Activated CD8-positive, alpha-beta memory T cell treated with anti-CD3 and anti-CD28 coated beads for 24 hours (primary cell): ENCODE measurements at regions not wholly inside any gene's neighbourhood (a gene's known extent, or its start where the extent isn't known, plus 50 kb on each side); places are given as distances from the start of the nearest gene placed in this dataset.

Experiments
- DNase-seq: peaks from one replicate; pipeline ENCODE4 v3.0.0-alpha.2; 2020

DNA sequence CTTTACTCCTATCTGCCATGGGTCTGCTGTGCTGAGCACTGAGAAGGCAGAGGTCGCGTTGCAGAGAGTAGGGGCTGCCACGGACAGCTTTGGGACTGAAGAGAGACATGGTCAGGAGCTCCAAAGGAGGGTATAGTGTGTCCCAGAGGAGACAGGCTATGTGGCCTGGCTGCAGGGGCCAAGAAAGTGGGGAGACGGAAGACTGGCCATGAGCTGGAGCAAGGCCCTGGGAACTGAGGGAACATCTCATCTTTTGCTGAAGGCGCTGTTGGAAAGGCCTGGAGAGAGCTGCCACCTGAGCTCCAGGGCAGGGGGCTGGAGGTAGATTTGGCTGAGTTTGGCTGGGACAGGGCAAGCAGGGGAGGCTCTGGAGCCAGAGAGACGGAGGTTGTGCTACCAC lies 55.8 kb upstream of the AJAP1 start:
- no peak for DNase-seq

DNA sequence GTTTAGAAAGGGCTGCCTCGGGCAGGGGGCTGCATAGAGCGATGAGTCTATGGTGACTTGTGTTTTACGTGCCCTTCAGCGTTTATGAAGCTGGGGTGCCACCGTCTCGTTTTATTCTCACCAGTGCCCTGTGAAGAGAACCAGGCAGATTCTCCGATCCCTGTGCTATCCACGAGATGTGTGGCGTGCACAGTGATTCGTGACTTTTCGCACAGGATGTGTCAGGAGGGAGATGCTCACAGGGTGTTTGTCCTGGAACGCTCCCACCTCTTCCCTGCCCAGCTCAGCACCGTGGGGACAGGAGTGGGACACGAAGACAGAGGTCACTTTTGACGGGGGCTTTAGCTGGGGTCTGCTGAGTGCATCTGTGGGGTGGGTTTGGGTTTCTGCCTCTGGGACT lies 54.9 kb upstream of the AJAP1 start:
- peak; percentile 26 for DNase-seq

DNA sequence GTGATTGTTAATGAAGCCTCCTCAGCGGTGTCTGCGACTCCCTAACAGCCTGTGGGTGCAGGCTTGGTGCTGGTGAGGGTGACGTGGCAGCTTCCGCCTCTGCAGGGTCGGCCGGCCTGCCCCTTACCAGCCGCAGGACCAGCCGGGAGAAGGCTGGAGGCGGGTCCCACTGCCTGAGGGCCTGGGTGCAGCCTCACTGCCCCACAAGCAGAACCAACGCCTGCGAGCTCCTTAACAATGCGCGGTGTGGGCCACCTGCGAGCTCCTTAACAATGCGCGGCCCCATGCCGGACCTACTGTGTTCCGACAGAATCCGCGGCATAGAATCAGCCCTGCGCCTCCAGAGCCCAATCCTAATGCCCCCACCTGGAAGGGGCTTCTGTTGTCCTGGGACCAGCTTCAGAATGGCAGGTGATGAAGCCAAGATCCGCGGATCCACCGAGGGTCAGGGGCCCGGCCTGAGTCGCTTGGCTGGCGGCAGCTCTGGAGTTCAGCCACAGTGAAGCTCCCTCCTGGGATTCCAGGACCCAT lies 54.4 kb upstream of the AJAP1 start:
- DNase-seq, result peak; percentile 40

DNA sequence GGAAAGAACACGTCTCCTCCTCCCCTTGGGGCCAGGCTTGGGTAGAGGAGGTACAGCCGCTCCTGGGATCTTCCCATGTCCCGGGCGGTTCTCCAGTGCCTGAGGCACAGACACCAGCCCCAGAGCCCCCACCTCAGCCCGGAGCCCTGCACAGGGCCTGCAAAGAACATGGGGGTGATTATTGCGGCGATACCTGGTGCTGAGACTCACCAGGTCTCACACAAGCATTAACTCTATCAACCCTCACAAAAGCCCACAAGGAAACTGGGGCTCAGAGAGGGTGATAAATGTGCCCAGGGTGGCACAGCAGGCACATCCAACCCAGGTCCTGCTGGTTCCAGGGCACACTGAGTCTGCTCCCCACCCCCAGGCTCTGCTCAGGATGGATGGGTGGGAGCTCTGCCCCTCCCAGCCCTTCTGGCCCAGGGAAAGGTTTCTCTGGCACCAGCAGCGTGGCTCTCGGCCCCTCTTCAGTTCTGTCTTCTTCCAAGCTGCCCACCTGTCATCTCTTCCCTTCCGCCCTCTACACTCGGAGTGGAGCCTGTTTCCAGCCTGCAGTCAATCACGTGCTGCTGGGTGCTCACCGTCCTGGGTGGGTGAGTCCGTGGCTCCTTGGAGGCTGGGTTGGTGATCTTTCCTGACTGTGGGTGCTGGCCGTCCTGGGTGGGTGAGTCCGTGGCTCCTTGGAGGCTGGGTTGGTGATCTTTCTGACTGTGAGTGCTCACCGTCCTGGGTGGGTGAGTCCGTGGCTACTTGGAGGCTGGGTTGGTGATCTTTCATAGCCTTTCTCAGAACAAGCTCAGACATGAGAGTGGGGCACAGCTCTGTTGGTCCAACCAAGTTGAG lies 53.6 kb upstream of the AJAP1 start:
- DNase-seq, result peak; percentile 13

DNA sequence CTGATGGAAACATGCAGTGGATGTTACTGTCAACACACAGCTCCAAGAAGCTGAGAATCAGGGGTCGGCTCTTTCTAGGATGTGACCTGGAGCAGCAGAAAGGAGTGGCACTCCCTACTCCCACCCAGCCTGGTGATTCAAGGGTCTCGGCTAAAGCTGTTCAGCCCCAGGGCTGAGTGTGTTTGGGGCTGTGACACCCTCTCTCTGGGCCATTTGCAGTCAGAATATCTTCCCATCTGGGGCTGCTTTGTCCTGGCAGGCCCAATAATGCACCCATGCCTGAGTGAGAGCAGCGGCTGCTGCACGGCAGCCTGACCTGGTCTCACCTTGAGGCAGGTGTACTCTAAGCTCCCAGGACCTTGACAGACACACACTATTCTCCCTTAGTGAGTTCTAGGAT lies 52.5 kb upstream of the AJAP1 start:
- peak; percentile 5 for DNase-seq

DNA sequence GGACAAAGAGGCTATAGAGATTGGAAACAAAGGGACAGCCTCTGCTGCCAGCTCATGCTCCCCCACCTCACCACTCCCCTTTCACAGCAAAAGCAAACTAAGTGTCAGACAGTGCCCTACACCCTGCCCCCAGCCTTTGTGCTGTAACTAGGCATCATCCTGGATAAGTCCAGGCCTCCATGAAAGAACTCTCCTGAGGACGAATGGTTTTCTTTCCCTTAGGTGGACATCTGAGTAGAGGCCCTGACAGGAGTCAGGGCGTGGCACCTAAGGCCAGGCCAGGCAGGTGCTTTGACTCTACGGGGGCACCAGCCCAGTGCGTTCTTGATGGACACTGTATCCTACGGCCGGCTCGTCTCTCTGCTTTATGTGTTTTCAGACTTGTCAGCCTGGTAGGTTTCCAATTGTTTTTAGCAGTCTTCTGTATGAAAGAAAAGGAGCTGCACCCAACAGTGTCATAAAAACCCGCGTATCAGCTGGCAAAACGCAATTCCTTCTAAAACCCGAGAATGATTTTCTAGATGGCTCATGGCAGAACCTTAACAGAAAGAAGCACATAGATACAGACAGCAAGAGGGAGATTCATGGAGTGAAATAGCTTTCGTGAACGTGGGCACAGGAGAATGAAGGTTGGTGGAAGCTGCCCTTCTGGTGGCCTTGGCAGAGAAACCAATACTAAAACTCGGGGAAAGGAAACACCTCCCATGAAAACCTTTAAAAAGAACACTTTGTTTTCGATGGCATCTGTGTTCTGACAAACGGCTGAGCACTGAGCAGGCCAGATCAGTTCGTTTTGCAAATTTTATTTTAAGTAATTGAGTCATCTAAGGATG lies 51.7 kb upstream of the AJAP1 start:
- peak; percentile 3 for DNase-seq

DNA sequence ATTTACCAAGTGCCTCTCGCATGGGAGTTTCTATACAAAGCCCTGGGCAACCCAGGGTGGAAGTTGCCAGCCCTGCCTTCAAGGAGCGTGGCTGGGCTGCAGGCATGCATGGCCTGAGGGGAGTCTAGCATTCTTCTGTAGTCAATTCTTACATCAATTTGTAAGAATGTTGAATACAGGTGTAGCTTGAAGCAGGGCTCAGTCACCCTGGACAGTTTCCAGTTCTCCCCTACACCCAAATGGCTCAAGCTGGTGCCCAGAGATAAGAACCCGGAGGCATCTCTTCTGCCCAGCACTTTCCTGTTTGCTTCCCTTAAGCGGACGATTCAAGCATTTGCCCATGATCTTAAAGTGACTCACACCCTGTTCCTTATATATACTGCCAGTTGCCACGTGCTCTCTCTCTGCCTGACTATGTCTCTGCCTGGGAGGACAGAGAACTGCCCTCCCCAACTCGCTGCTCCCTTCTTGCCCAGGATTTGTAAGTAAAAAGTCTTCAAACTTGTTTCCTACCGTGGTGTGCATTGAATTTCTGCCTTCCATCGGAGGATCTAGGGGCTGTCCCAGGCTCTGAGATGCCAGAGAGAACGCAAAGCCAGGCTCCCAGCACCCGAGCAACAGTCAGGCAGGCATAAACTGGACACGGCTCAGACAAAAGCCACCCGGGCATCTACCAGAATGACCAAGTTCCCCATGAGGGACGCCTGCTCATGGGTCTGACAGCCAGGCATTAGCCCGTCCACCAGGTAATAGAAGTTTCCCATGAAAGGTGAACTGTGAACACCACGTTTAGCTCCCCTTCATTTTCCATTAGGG lies 50.9 kb upstream of the AJAP1 start:
- DNase-seq, result no peak
